ENCODE measurements at regions not wholly inside any gene's neighbourhood (a gene's known extent, or its start where the extent isn't known, plus 50 kb on each side); places are given as distances from the start of the nearest gene placed in this dataset.

DNA sequence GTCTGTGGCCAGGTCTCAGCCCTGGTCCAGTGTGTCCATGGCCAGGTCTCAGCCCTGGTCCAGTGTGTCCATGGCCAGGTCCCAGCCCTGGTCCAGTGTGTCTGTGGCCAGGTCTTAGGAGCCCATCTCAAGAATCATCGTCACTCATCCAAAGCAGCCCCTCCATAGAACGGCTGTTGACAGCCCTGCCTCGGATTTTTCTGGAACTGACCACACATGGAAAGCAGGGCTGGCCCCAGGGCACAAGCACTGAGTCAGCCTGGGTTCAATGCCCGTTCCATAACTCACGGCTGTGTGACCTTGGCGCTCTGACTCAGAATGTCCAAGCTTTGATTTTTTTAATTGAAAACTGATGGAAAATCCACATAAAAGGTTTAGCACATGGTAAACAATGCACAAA is 59.9 kb upstream of the SNTG2 start:
- no peak overlapping the region for H2AFZ ChIP-seq
- intact Hi-C loops (cut with micrococcal nuclease; ENCODE audit: unreplicated experiment), result no loop called here

DNA sequence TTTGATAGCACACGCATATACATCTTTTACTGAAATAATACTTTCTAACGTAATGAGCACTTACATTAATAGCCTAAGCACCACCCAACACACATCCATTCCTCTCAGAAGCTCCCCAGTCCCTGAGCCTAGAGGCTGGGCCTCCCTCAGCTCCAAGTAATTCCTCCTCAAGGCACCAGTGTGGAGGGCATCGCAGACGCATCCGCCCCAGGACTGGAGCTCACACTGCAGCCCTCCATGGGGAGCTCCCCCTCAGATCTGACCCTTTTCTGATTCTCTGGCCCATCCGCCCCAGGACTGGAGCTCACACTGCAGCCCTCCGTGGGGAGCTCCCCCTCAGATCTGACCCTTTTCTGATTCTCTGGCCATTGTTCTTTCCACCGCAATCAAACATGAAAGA is 60.4 kb upstream of the SNTG2 start:
- Histone ChIP-seq H3K4me1 (replicated peaks; ENCODE audit: insufficient read depth) (no peaks in the 10 kb centered on the region), H4K20me1 (ENCODE audit: insufficient read depth) (no peaks in the 10 kb centered on the region), H3K9me2 (ENCODE audit: insufficient read depth) (no peaks in the 10 kb centered on the region), H3K9me3 (ENCODE audit: insufficient read depth, low read depth) (no peaks in the 10 kb centered on the region), H3F3A (ENCODE audit: insufficient read depth, low read depth) (no peaks in the 10 kb centered on the region), H2AFZ (no peak overlapping the region), H3K4me3 (no peak overlapping the region), H3K36me3 (ENCODE audit: low read depth) (no peaks in the 10 kb centered on the region), H3K79me2 (ENCODE audit: low read depth) (no peaks in the 10 kb centered on the region), H3K4me2 (no peak overlapping the region), H3K27me3 (ENCODE audit: insufficient read depth, low read depth) (peaks cover 84% of the 10 kb centered on the region), H3K27ac (no peak overlapping the region)
- POLR2A ChIA-PET (ENCODE audit: unreplicated experiment), result no interaction called here
- CTCF ChIA-PET, result no interaction called here
- no TSS peak for BruUV-seq (replicated peaks)
- TF ChIP-seq EZH2 (IDR thresholded peaks at IDR 0.05; ENCODE audit: low read depth), result no peak
- TF ChIP-seq, protein P1, sequence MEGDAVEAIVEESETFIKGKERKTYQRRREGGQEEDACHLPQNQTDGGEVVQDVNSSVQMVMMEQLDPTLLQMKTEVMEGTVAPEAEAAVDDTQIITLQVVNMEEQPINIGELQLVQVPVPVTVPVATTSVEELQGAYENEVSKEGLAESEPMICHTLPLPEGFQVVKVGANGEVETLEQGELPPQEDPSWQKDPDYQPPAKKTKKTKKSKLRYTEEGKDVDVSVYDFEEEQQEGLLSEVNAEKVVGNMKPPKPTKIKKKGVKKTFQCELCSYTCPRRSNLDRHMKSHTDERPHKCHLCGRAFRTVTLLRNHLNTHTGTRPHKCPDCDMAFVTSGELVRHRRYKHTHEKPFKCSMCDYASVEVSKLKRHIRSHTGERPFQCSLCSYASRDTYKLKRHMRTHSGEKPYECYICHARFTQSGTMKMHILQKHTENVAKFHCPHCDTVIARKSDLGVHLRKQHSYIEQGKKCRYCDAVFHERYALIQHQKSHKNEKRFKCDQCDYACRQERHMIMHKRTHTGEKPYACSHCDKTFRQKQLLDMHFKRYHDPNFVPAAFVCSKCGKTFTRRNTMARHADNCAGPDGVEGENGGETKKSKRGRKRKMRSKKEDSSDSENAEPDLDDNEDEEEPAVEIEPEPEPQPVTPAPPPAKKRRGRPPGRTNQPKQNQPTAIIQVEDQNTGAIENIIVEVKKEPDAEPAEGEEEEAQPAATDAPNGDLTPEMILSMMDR (conservative IDR thresholded peaks at IDR 0.05), result no peak
- intact Hi-C loops (cut with micrococcal nuclease; ENCODE audit: unreplicated experiment), result no loop called here
- DNase-seq, result no peak

More for the DNA sequence above, 59.9 kb upstream of the SNTG2 start:
- ChIA-PET POLR2A (ENCODE audit: unreplicated experiment) (no interaction called here), CTCF (no interaction called here)
- Histone ChIP-seq H3K9me3 (ENCODE audit: insufficient read depth, low read depth) (no peaks in the 10 kb centered on the region), H3F3A (ENCODE audit: insufficient read depth, low read depth) (no peaks in the 10 kb centered on the region), H3K36me3 (ENCODE audit: low read depth) (no peaks in the 10 kb centered on the region), H3K4me3 (no peak overlapping the region), H3K27ac (no peak overlapping the region), H3K27me3 (ENCODE audit: insufficient read depth, low read depth) (peaks cover 80% of the 10 kb centered on the region), H4K20me1 (ENCODE audit: insufficient read depth) (no peaks in the 10 kb centered on the region), H3K4me1 (replicated peaks; ENCODE audit: insufficient read depth) (no peaks in the 10 kb centered on the region), H3K9me2 (ENCODE audit: insufficient read depth) (no peaks in the 10 kb centered on the region), H3K4me2 (no peak overlapping the region), H3K79me2 (ENCODE audit: low read depth) (no peaks in the 10 kb centered on the region)
- BruUV-seq (replicated peaks), result no TSS peak
- TF ChIP-seq, protein P1 (conservative IDR thresholded peaks at IDR 0.05), result no peak
- TF ChIP-seq EZH2 (IDR thresholded peaks at IDR 0.05; ENCODE audit: low read depth), result no peak
- DNase-seq, result no peak

DNA sequence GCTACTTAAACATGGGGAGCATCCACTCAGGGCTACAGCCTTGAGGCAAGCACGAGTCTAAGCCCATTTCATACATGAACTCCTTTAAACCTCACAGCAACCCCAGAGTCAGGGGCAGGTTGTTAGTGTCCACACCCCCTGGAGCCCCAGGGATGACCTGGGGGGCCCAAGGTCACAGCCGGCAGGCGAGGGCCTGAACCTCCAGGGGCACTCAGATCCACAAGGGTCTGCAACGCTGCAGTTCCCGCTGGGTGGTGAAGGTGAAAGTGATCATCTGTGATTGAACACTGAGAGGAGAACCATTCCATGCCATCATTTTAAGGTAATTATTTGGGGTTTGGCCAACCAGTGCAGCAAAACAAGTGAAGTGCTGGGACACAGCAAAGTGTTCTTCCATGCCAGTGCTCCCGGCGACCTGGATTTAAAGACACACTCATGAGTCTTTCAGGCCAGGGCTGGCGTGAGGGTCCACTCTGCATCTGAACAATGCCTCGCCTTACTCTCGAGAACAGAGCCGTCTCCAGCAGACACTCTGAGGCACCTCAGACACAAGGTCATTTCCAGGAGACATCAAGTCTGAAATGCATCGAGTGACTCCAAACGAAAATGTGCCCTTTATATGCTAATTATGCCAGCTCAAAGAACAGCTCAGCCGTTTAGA is 61.6 kb upstream of the SNTG2 start:
- BruUV-seq (replicated peaks), result no TSS peak
- intact Hi-C loops (cut with micrococcal nuclease; ENCODE audit: unreplicated experiment), result no loop called here
- H3K9me3 ChIP-seq (ENCODE audit: insufficient read depth, low read depth), result no peaks in the 10 kb centered on the region
- H2AFZ ChIP-seq, result no peak overlapping the region
- no peaks in the 10 kb centered on the region for H3K36me3 ChIP-seq (ENCODE audit: low read depth)
- DNase-seq, result no peak
- H3F3A ChIP-seq (ENCODE audit: insufficient read depth, low read depth), result no peaks in the 10 kb centered on the region
- POLR2A ChIA-PET (ENCODE audit: unreplicated experiment), result no interaction called here
- CTCF ChIA-PET, result no interaction called here
- no peaks in the 10 kb centered on the region for H3K4me1 ChIP-seq (replicated peaks; ENCODE audit: insufficient read depth)
- no peak overlapping the region for H3K27ac ChIP-seq
- no peak for TF ChIP-seq EZH2 (IDR thresholded peaks at IDR 0.05; ENCODE audit: low read depth)
- TF ChIP-seq, protein P1 (conservative IDR thresholded peaks at IDR 0.05), result no peak
- no peak overlapping the region for H3K4me2 ChIP-seq
- no peaks in the 10 kb centered on the region for H3K79me2 ChIP-seq (ENCODE audit: low read depth)
- no peaks in the 10 kb centered on the region for H3K9me2 ChIP-seq (ENCODE audit: insufficient read depth)
- H3K27me3 ChIP-seq (ENCODE audit: insufficient read depth, low read depth), result peaks cover 96% of the 10 kb centered on the region
- no peaks in the 10 kb centered on the region for H4K20me1 ChIP-seq (ENCODE audit: insufficient read depth)
- no peak overlapping the region for H3K4me3 ChIP-seq
